Adrenal gland (tissue), 9 donors: ENCODE measurements at regions not wholly inside any gene's neighbourhood (a gene's known extent, or its start where the extent isn't known, plus 50 kb on each side); places are given as distances from the start of the nearest gene placed in this dataset.

Source experiments
- DNase-seq, 7 donors: peaks; one replicate each; pipeline ENCODE4 v3.0.0-alpha.2; 2019 to 2020
- H3K27ac ChIP-seq, 5 donors: fragments of 200-600 bp; sonication (generic) in 4 of 5; 1 replicate in 3 of 5; 2 replicates in 2 of 5; pipeline versions ENCODE4 v1.5.1 to v1.8.0; 2016 to 2020; ENCODE audit warnings: mild to moderate bottlenecking in 1 of 5
- H3K27me3 ChIP-seq: fragments of 200-600 bp; 2 replicates; pipeline ENCODE4 v1.8.0; 2021
- H3K36me3 ChIP-seq, 2 donors: fragments of 200-600 bp; replicated peaks in 1 of 2; 1 replicate in 1 of 2; 2 replicates in 1 of 2; pipeline versions ENCODE4 v1.5.1 to v1.8.0; 2018 to 2022
- H3K4me1 ChIP-seq, 2 donors: fragments of 200-600 bp; replicated peaks in 1 of 2; 1 replicate in 1 of 2; 2 replicates in 1 of 2; pipeline versions ENCODE4 v1.5.1 to v1.8.0; 2018 to 2021
- H3K4me3 ChIP-seq, 4 donors: fragments of 200-600 bp; sonication (generic) in 3 of 4; one replicate each; pipeline ENCODE4 v1.5.1; 2016 to 2018
- H3K9me3 ChIP-seq, 3 donors: fragments of 200-600 bp; sonication (generic) in 1 of 3; replicated peaks in 1 of 3; 1 replicate in 2 of 3; 2 replicates in 1 of 3; pipeline versions ENCODE4 v1.5.1 to v1.8.0; 2016 to 2021
- CTCF ChIP-seq, 6 experiments: fragments of 450-650 bp in 4 of 6; fragments of 200-600 bp in 2 of 6; sonication (generic) in 1 of 6; IDR thresholded peaks; 1 replicate in 5 of 6; 2 replicates in 1 of 6; pipeline versions ENCODE4 v1.5.1 to v1.8.0; 2016 to 2021; ENCODE audit warnings: antibody characterized with exemption in 6 of 6, mild to moderate bottlenecking in 2 of 6, moderate library complexity in 1 of 6
- POLR2A ChIP-seq, 2 donors: fragments of 450-650 bp; IDR thresholded peaks; one replicate each; pipeline ENCODE4 v1.6.1; 2017; ENCODE audit warnings: antibody characterized with exemption in 2 of 2, mild to moderate bottlenecking in 2 of 2, moderate library complexity in 1 of 2
- WGBS, 4 donors: extraction: QIAGEN DNeasy Blood & Tissue Kit in 2 of 4; methylation state at CpG; one replicate each; pipeline versions ENCODE4 v1.1.5 to v1.1.7; 2013 to 2017; 5-methylcytosine and 5-hydroxymethylcytosine counted together
- intact Hi-C, 2 donors: fragments of 100-400 bp; cut with DNase I; formaldehyde crosslinking; loops; one replicate each; pipeline versions ENCODE4 v1.14.1 to v1.15.0; 2022 to 2023
- donor health status: healthy with polysubstance abuse.
- donor health status: Bipolar disorder and iron deficiency.
- donor health status: DM: yes; HTN: yes; CAD: no.
- donor health status: DM: no; HTN: no; CAD: no.
- donor health status: DM: no; HTN: no; CAD: no.

GRCh38 chr16:55155815-55156214 lies 168.2 kb upstream of the IRX6 start:
- no peak for DNase-seq
- no peaks in the 10 kb centered on the region for H3K27me3 ChIP-seq
- H3K4me1 ChIP-seq, result no peaks in the 10 kb centered on the region
- H3K4me3 ChIP-seq, result no peak overlapping the region
- H3K27ac ChIP-seq, result no peak overlapping the region
- intact Hi-C loops, result no loop called here
- H3K9me3 ChIP-seq, result no peaks in the 10 kb centered on the region
- WGBS, 4 donors, result 84 to 93% (median 91%) methylated on average over 8 to 9 of the region's 9 CpGs
- no peaks in the 10 kb centered on the region for H3K36me3 ChIP-seq
- TF ChIP-seq CTCF (IDR thresholded peaks at IDR 0.05) (no peak), POLR2A (IDR thresholded peaks at IDR 0.05) (no peak)

GRCh38 chr16:55169780-55170179 lies 154.2 kb upstream of the IRX6 start:
- TF ChIP-seq POLR2A (IDR thresholded peaks at IDR 0.05), result no peak
- TF ChIP-seq CTCF (IDR thresholded peaks at IDR 0.05), result no peak
- WGBS, 4 donors, result 84 to 92% (median 88%) methylated on average over 9 of the region's 9 CpGs
- no peak overlapping the region for H3K27ac ChIP-seq

GRCh38 chr16:55171241-55171640 lies 152.8 kb upstream of the IRX6 start:
- Histone ChIP-seq H3K27me3 (no peaks in the 10 kb centered on the region), H3K4me3 (no peak overlapping the region), H3K36me3 (no peaks in the 10 kb centered on the region), H3K27ac (no peak overlapping the region), H3K9me3 (no peaks in the 10 kb centered on the region), H3K4me1 (no peaks in the 10 kb centered on the region)
- no peak for TF ChIP-seq CTCF (IDR thresholded peaks at IDR 0.05)
- no peak for TF ChIP-seq POLR2A (IDR thresholded peaks at IDR 0.05)
- intact Hi-C loops, result no loop called here
- 66 to 74% (median 67%) methylated on average over 2 of the region's 2 CpGs for WGBS, 4 donors
- DNase-seq, result no peak

More at GRCh38 chr16:55169780-55170179, 154.2 kb upstream of the IRX6 start:
- H3K36me3 ChIP-seq, result no peaks in the 10 kb centered on the region
- H3K9me3 ChIP-seq, result no peaks in the 10 kb centered on the region
- no peak overlapping the region for H3K4me3 ChIP-seq
- DNase-seq, result no peak
- intact Hi-C loops, result no loop called here
- H3K27me3 ChIP-seq, result no peaks in the 10 kb centered on the region
- H3K4me1 ChIP-seq, result no peaks in the 10 kb centered on the region

GRCh38 chr16:55175389-55175788 lies 148.6 kb upstream of the IRX6 start:
- WGBS, 4 donors, result 70 to 81% (median 77%) methylated on average over 6 of the region's 6 CpGs
- Histone ChIP-seq H3K27ac (no peak overlapping the region), H3K36me3 (no peaks in the 10 kb centered on the region), H3K4me1 (no peaks in the 10 kb centered on the region), H3K27me3 (no peaks in the 10 kb centered on the region), H3K4me3 (no peak overlapping the region), H3K9me3 (no peaks in the 10 kb centered on the region)
- DNase-seq, result no peak
- TF ChIP-seq CTCF (IDR thresholded peaks at IDR 0.05) (no peak), POLR2A (IDR thresholded peaks at IDR 0.05) (no peak)
- intact Hi-C loops, result no loop called here
